ENCODE measurements at regions not wholly inside any gene's neighbourhood (a gene's known extent, or its start where the extent isn't known, plus 50 kb on each side); places are given as distances from the start of the nearest gene placed in this dataset.
"Not testable (repeated sequence)": the region's sequence is repeated elsewhere in the genome, so short reads cannot be mapped to it uniquely, and the experiment has no call there.

DNA sequence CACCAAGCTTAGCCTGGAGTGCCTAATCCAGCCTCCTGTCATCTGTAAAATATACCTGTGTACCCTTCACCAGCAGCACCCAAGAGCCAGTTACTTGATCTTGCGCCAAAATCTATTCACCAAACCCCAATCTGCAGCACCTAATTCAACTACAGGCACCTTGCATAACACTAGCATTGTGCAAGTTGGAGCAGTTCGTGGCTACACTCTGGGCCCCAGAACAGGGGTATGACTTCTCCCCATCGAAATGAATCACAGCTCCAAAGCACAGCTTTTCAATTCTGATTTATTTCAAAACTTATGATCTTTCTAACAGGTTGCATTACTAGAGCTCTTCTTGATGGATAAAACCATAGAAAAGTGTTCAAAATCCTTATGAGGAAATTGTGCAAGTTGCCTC, 100.4 kb upstream of the TCF21 start:
- Histone ChIP-seq H3K36me3 (no peaks in the 10 kb centered on the region), H3K4me3 (no peak overlapping the region), H3K27ac (no peak overlapping the region), H3K4me1 (no peaks in the 10 kb centered on the region), H3K9me3 (peaks cover 0 to 5% (median 0%) of the 10 kb centered on the region in 12 donors), H3K27me3 (no peaks in the 10 kb centered on the region)
- no peak for DNase-seq
- TF ChIP-seq POLR2A (IDR thresholded peaks at IDR 0.05): no peak
- TF ChIP-seq, protein P1, sequence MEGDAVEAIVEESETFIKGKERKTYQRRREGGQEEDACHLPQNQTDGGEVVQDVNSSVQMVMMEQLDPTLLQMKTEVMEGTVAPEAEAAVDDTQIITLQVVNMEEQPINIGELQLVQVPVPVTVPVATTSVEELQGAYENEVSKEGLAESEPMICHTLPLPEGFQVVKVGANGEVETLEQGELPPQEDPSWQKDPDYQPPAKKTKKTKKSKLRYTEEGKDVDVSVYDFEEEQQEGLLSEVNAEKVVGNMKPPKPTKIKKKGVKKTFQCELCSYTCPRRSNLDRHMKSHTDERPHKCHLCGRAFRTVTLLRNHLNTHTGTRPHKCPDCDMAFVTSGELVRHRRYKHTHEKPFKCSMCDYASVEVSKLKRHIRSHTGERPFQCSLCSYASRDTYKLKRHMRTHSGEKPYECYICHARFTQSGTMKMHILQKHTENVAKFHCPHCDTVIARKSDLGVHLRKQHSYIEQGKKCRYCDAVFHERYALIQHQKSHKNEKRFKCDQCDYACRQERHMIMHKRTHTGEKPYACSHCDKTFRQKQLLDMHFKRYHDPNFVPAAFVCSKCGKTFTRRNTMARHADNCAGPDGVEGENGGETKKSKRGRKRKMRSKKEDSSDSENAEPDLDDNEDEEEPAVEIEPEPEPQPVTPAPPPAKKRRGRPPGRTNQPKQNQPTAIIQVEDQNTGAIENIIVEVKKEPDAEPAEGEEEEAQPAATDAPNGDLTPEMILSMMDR (IDR thresholded peaks at IDR 0.05): no peak
- WGBS, 4 donors: 75 to 81% (median 75%) methylated on average over 3 of the region's 3 CpGs
- ATAC-seq: no peak
- intact Hi-C loops (cut with DNase I): no loop called here

DNA sequence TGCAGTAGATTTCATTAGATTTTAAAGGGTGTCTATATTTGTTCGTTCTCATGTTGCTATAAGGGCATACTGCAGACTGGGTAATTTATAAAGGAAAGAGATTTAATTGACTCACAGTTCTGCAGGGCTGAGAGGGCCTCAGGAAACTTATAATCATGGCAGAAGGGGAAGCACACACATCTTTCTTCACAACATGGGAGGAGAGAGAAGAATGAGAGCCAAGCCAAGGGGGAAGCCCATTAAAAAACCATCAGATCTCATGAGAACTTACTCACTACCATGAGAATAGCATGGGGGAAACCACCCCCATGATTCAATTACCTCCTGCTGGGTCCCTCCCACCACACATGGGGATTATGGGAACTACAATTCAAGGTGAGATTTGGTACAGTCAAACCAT, 99.5 kb upstream of the TCF21 start:
- DNase-seq: not testable (repeated sequence)
- 67 to 88% (median 78%) methylated on average over 1 of the region's 1 CpG for WGBS, 4 donors

DNA sequence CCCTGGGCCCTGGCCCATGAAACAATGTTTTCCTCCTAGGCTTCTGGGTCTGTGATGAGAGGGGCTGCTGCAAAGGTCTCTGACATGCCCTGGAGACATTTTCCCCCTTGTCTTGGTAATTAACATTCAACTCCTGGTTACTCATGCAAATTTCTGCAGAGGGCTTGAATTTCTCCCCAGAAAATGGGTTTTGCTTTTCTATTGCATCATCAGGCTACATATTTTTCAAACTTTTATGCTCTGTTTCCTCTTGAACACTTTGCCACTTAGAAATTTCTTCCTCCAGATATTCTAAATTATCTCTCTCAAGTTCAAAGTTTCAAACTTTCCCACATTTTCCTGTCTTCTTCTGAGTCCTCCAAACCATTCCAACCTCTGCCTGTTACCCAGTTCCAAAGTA, 98.2 kb upstream of the TCF21 start:
- H3K36me3 ChIP-seq; H3K27me3 ChIP-seq; H3K27ac ChIP-seq; ATAC-seq; H3K4me1 ChIP-seq; DNase-seq; intact Hi-C loops (cut with DNase I); H3K4me3 ChIP-seq: not testable (repeated sequence)
- H3K9me3 ChIP-seq: peaks cover 0 to 14% (median 0%) of the 10 kb centered on the region in 12 donors

More for the DNA sequence above, 99.5 kb upstream of the TCF21 start:
- H3K4me1 ChIP-seq; H3K27me3 ChIP-seq; intact Hi-C loops (cut with DNase I); H3K4me3 ChIP-seq; H3K9me3 ChIP-seq; ATAC-seq; H3K27ac ChIP-seq; H3K36me3 ChIP-seq: not testable (repeated sequence)

DNA sequence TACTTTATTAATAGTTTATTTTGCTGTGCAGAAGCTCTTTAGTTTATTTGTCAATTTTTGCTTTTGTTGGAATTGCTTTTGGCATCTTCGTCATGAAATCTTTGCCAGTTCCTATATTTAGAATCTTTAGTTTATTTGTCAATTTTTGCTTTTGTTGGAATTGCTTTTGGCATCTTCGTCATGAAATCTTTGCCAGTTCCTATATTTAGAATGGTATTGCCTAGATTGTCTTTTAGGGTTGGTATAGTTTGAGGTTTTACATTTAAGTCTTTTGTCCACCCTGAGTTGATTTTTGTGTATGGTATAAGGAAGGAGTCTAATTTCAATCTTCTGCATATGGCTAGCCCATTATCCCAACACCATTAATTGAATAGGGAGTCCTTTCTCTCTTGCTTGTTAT, 93.9 kb upstream of the TCF21 start:
- H3K36me3 ChIP-seq; H3K4me3 ChIP-seq; H3K27me3 ChIP-seq; ATAC-seq; intact Hi-C loops (cut with DNase I); H3K4me1 ChIP-seq; DNase-seq; H3K27ac ChIP-seq: not testable (repeated sequence)
- peaks cover 0 to 42% (median 6%) of the 10 kb centered on the region in 12 donors for H3K9me3 ChIP-seq
- 67 to 74% (median 68%) methylated on average over 2 of the region's 2 CpGs for WGBS, 4 donors

DNA sequence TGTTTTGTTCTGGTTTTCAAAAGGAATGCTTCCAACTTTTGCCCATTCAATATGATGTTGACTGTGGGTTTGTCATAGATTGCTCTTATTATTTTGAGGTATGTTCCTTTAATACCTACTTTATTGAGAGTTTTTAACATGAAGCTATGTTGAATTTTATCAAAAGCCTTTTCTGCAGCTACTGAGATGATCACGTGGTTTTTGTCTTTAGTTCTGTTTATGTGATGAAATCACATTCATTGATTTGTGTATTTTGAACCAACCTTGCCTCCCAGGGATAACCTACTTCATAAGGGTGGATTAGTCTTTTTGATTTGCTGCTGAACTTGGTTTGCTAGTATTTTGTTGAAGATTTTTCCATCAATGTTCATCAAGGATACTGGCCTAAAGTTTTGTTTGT, 92.7 kb upstream of the TCF21 start:
- DNase-seq (no peak), ATAC-seq (no peak)
- no peak for TF ChIP-seq POLR2A (IDR thresholded peaks at IDR 0.05)
- TF ChIP-seq, protein P1 (IDR thresholded peaks at IDR 0.05): no peak
- WGBS, 4 donors: 53 to 74% (median 64%) methylated on average over 1 of the region's 1 CpG
- Histone ChIP-seq H3K9me3 (peaks cover 0 to 42% (median 6%) of the 10 kb centered on the region in 12 donors), H3K4me3 (no peak overlapping the region), H3K4me1 (no peaks in the 10 kb centered on the region), H3K27ac (no peak overlapping the region), H3K27me3 (no peaks in the 10 kb centered on the region), H3K36me3 (no peaks in the 10 kb centered on the region)
- intact Hi-C loops (cut with DNase I): no loop called here

DNA sequence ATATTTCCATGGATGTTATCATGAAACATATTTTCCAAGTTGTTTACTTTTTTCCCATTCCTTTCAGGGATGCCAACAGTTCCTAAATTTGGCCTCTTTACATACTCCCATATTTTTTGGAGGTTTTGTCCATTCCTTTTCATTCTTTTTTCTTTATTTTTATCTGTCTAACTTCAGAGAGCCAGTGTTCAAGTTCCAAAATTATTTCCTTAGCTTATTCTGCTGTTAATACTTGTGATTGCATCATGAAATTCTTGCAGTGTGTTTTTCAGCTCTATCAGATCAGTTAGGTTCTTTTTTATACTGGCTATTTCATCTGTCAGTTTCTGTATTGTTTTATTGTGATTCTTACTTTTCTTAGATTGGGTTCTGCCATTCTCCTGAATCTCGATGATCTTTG, 89.9 kb upstream of the TCF21 start:
- ATAC-seq: no peak
- 79 to 82% (median 81%) methylated on average over 1 of the region's 1 CpG for WGBS, 4 donors
- Histone ChIP-seq H3K36me3 (no peaks in the 10 kb centered on the region), H3K4me3 (no peak overlapping the region), H3K27ac (no peak overlapping the region), H3K9me3 (peaks cover 0 to 37% (median 6%) of the 10 kb centered on the region in 12 donors), H3K4me1 (peaks cover 0 to 2% (median 0%) of the 10 kb centered on the region in 12 donors), H3K27me3 (no peaks in the 10 kb centered on the region)
- no peak for DNase-seq
- intact Hi-C loops (cut with DNase I): no loop called here
- TF ChIP-seq, protein P1 (IDR thresholded peaks at IDR 0.05): no peak
- TF ChIP-seq POLR2A (IDR thresholded peaks at IDR 0.05): no peak

All from heart left ventricle (tissue), 16 donors.